ENCODE measurements at regions not wholly inside any gene's neighbourhood (a gene's known extent, or its start where the extent isn't known, plus 50 kb on each side); places are given as distances from the start of the nearest gene placed in this dataset.
"Not testable (repeated sequence)": the region's sequence is repeated elsewhere in the genome, so short reads cannot be mapped to it uniquely, and the experiment has no call there.

GRCh38 chr20:43837856-43838702 lies 76.6 kb upstream of the TOX2 start:
- DNase-seq (ENCODE audit: low read depth, low spot score), result no peak

GRCh38 chr20:43836790-43837189 lies 77.9 kb upstream of the TOX2 start:
- no peak for DNase-seq (ENCODE audit: low read depth, low spot score)

DNA sequence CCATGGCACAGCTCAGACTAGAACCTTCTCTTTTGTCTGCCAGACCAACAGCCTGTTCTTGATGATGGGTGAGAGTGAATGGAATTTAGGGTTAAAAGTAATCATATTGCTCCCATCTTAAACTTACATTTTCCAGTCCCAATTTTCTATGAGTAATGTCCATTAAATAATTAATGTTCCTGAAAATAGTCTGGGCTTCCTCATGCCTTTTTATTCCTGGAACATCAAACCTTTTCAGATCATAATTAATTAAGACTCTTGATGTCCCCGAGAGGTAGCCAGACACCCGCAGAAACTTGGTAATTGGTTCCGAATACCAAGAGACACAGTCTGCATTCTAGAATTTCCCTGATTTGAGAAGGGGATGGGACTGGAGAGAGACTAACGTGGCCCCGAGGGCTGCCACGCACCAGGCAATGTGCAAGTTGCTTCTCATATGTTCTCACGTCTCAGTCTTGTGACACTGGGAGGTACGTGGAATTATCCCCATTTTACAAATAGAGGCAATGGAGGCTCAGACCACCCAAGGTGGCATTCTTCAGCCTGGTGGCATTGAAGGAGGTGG lies 78.6 kb upstream of the TOX2 start:
- DNase-seq (ENCODE audit: low read depth, low spot score), result no peak

GRCh38 chr20:43833511-43834395 lies 80.9 kb upstream of the TOX2 start:
- DNase-seq (ENCODE audit: low read depth, low spot score), result no peak

GRCh38 chr20:43832961-43833360 lies 81.7 kb upstream of the TOX2 start:
- DNase-seq (ENCODE audit: low read depth, low spot score), result no peak

GRCh38 chr20:43832096-43832816 lies 82.4 kb upstream of the TOX2 start:
- no peak for DNase-seq (ENCODE audit: low read depth, low spot score)

DNA sequence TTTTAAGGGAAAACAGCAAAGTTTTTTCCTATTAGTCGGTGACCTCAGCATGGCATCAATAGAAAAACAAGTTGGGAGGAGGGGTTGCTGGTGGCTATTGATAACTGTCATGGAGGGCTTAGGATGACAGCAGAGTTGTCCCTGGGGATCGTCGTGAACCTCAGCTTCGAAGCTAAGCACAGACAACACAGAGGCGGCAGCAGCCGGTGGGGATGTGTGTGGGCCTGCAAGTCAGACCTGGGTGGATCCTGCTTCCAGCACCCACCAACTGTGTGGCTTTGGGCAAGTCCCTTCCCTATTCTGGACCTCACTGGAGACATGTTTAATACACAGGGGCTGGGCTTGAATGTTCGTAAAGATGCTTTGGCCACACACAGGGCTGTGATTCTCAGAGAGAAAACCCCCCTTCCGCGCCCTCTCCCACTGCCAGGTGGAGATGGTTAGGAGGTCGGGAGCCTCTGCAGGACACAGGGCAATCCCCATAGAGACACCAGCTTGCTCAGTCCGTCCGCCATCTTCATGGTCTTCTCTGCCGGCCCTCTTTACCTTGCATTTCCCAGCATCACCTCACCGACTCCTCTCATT lies 83.1 kb upstream of the TOX2 start:
- DNase-seq (ENCODE audit: low read depth, low spot score), result no peak

DNA sequence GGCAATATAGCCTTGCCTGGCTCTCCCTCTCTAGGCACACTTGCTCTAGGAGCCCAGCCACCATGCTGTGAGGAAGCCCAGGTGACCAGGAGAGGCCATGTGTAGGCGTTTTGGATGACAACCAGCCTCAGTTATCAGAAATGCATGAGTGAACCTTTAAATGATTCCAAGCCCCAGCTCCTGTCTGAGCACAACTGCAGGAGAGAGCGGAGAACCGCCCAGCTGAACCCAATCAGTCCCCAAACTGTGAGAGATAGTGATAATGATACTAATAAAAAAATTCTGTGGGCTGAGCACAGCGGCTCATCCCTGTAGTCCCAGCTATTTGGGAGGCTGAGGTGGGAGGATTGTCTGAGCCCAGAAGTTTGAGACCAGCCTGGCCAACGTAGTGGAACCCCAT lies 83.8 kb upstream of the TOX2 start:
- DNase-seq (ENCODE audit: low read depth, low spot score), result no peak

- no peak for DNase-seq (ENCODE audit: low read depth, low spot score)
Measured at GRCh38 chr20:43829951-43830690, 84.5 kb upstream of the TOX2 start.

- no peak for DNase-seq (ENCODE audit: low read depth, low spot score)
Measured at GRCh38 chr20:43827940-43828562, 86.6 kb upstream of the TOX2 start.

- not testable (repeated sequence) for DNase-seq (ENCODE audit: low read depth, low spot score)
Measured at GRCh38 chr20:43826943-43827342, 87.7 kb upstream of the TOX2 start.

- no peak for DNase-seq (ENCODE audit: low read depth, low spot score)
Measured at GRCh38 chr20:43825581-43825980, 89.1 kb upstream of the TOX2 start.

DNA sequence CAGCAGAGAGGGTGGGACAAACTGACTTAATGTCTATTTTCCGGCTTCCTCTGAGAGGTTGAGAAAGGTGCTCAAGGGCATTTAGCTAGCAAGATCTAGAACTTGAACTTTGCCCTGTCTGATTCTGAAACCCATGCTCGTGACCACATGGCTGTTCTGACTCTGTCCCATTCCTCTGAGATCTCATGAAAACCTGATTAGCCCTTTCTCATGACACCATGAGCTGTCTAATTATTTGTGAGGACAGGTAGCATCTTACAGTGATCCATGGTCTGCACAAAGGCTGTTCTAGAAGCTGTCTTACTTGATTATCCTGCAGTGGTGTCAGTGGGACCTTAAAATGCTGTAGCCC lies 89.6 kb upstream of the TOX2 start:
- no peak for DNase-seq (ENCODE audit: low read depth, low spot score)

DNA sequence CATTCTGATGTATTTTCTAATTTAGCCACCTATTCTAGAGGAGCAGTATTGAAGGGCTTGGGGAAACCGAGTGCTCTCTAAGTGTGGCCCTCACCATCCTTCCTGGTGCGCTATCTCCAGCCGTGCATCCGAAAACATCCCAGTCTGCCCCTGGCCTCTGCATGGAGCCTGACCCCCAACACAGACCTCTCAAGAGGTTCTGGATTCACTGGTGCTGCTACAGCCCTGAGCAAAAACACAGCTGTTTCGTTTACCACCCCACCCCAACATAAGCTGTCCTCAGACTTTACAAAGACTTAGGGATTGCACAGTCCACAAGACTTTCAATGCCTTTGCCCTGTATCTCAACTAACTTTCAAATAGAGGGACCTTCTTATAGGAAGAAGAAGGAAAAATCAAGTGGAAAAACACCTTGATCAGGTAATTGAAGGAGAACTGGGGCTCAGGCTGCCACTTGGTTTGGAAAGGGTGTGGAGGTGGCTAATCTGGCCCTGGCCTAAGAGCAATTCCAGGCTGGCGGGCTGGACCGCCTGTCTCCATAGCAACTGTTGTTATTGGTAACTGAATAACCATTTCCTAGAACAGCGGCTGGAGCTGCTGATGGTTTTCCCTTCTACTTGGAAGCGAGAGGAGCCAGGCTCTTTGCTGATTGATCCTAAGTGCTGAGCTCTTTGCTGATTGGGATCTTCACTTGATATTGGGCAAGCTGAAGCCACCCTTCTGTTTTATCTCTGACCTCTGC lies 90.2 kb upstream of the TOX2 start:
- DNase-seq (ENCODE audit: low read depth, low spot score), result no peak

DNA sequence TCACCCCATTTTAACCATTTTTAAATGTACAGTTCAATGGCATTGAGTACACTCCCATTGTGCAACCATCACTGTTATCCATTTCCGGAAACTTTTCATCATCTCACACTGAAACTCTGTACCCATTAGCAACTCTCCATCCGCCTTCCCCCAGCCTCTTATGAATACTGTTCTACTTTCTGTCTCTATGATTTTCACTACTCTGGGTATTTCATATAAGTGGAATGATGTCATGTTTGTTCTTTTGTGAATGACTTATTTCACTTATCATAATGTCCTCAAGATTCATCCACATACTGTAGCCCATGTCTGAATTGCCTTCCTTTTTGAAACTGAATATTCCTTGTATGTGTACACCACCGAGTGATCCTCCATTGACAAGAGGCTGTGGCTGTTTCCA lies 92.9 kb upstream of the TOX2 start:
- no peak for DNase-seq (ENCODE audit: low read depth, low spot score)

- DNase-seq (ENCODE audit: low read depth, low spot score), result no peak
Measured at GRCh38 chr20:43820731-43821330, 93.8 kb upstream of the TOX2 start.

DNA sequence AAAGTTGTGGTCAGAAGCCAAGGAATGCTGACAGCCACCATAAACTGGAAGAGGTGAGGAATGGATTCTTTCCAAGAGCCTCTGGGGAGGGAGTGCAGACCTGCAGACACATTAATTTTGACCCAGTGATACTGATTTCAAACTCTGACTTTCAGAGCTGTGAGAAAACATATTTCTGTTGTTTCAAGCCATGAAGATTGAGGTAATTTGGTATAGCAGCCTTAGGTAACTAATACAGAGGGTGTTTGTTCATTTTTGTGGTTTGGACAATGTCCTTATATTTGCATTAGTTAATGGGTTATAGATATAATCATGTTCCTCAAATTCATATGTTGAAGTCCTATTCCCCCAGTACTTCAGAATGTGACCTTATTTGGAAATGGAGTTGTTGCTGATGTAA lies 85.4 kb upstream of the GTSF1L start:
- DNase-seq (ENCODE audit: low read depth, low spot score), result no peak

GRCh38 chr20:43809206-43809819 lies 82.5 kb upstream of the GTSF1L start:
- DNase-seq (ENCODE audit: low read depth, low spot score), result no peak

DNA sequence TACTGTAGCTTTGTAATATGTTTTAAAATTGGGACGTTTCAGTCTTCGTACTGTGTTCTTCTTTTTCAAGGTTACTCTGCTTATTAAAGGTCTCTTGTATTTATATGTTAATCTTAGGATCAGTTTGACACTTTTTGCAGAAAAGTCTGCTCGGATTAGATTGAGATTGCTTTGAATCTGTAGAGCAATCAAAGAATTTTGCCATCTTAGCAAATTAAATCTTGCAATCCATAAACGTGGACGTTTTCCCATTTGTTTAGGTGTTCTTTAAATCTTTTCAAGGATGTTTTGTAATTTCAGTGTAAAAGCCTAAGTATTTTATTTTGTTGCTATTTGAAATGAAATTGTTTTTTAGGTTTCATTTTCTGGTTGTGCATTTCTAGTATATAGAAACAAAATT lies 78.0 kb upstream of the GTSF1L start:
- DNase-seq (ENCODE audit: low read depth, low spot score), result no peak
